Gastrocnemius medialis (tissue), 4 donors: ENCODE measurements at regions not wholly inside any gene's neighbourhood (a gene's known extent, or its start where the extent isn't known, plus 50 kb on each side); places are given as distances from the start of the nearest gene placed in this dataset.

Experiments
- ATAC-seq, 2 donors: fragments of 150-250 bp; one replicate each; pipeline ENCODE4 v1.9.1; 2016
- DNase-seq, 2 donors: peaks; one replicate each; pipeline ENCODE4 v3.0.0-alpha.2; 2019
- H3K27ac ChIP-seq, 4 donors: fragments of 200-600 bp; sonication (generic); 1 replicate in 1 of 4; 2 replicates in 3 of 4; pipeline ENCODE4 v1.5.1; 2016 to 2018; ENCODE audit warnings: mild to moderate bottlenecking in 2 of 4, moderate library complexity in 1 of 4
- H3K27me3 ChIP-seq, 3 donors: fragments of 200-600 bp; sonication (generic) in 2 of 3; 1 replicate in 1 of 3; 2 replicates in 2 of 3; pipeline versions ENCODE4 v1.5.1 to v1.6.0; 2016 to 2019; ENCODE audit warnings: mild to moderate bottlenecking in 1 of 3, moderate library complexity in 1 of 3
- H3K36me3 ChIP-seq, 2 donors: fragments of 200-600 bp; sonication (generic) in 1 of 2; one replicate each; pipeline ENCODE4 v1.5.1; 2017 to 2018
- H3K4me1 ChIP-seq, 2 donors: fragments of 200-600 bp; sonication (generic) in 1 of 2; one replicate each; pipeline ENCODE4 v1.5.1; 2016 to 2017; ENCODE audit warnings: mild to moderate bottlenecking in 2 of 2
- H3K4me3 ChIP-seq, 4 donors: fragments of 200-600 bp; sonication (generic) in 3 of 4; 1 replicate in 1 of 4; 2 replicates in 3 of 4; pipeline ENCODE4 v1.5.1; 2016 to 2019; ENCODE audit warnings: mild to moderate bottlenecking in 2 of 4
- H3K9me3 ChIP-seq, 3 donors: fragments of 200-600 bp; sonication (generic) in 2 of 3; 1 replicate in 1 of 3; 2 replicates in 2 of 3; pipeline ENCODE4 v1.5.1; 2016 to 2019
- CTCF ChIP-seq, 5 experiments: fragments of 450-650 bp in 3 of 5; fragments of 200-600 bp in 2 of 5; sonication (generic) in 2 of 5; IDR thresholded peaks in 4 of 5; conservative IDR thresholded peaks in 1 of 5; 1 replicate in 4 of 5; 2 replicates in 1 of 5; pipeline ENCODE4 v1.5.1; 2016 to 2019; ENCODE audit warnings: antibody characterized with exemption in 5 of 5, mild to moderate bottlenecking in 3 of 5, moderate library complexity in 3 of 5
- POLR2A ChIP-seq, 2 donors: fragments of 450-650 bp; IDR thresholded peaks; one replicate each; pipeline ENCODE4 v1.6.1; 2017; ENCODE audit warnings: antibody characterized with exemption in 2 of 2, mild to moderate bottlenecking in 2 of 2, moderate library complexity in 2 of 2
- in situ Hi-C, 4 donors: fragments of 200-750 bp; cut with MboI; loops; one replicate each; pipeline versions ENCODE4 v1.15.0 to v1.8.0; 2017; ENCODE audit warnings: low sequenced_read_pairs in 4 of 4
- intact Hi-C: fragments of 100-400 bp; cut with DNase I; formaldehyde crosslinking; loops from one replicate; pipeline ENCODE4 v1.15.1; 2023; ENCODE audit warnings: low total_unique reads

- DNase-seq (no peak), ATAC-seq (no peak)
- no peaks in the 10 kb centered on the region for H3K4me1 ChIP-seq
- no peaks in the 10 kb centered on the region for H3K9me3 ChIP-seq
- no peaks in the 10 kb centered on the region for H3K27me3 ChIP-seq
- TF ChIP-seq CTCF (IDR thresholded peaks at IDR 0.05 in 4 of 5, conservative IDR thresholded peaks at IDR 0.05 in 1 of 5): no peak
- TF ChIP-seq POLR2A (IDR thresholded peaks at IDR 0.05): no peak
- intact Hi-C loops (no loop called here), in situ Hi-C loops (no loop called here)
- no peak overlapping the region for H3K4me3 ChIP-seq
- no peaks in the 10 kb centered on the region for H3K36me3 ChIP-seq
- no peak overlapping the region for H3K27ac ChIP-seq
Observed at GRCh38 chr6:49004801-49005200, 458.3 kb downstream of the MMUT start.

GRCh38 chr6:49003348-49003747, 459.7 kb downstream of the MMUT start:
- Histone ChIP-seq H3K4me1 (no peaks in the 10 kb centered on the region), H3K9me3 (no peaks in the 10 kb centered on the region), H3K27me3 (no peaks in the 10 kb centered on the region), H3K4me3 (no peak overlapping the region), H3K27ac (no peak overlapping the region), H3K36me3 (no peaks in the 10 kb centered on the region)
- in situ Hi-C loops: no loop called here
- ATAC-seq (no peak), DNase-seq (no peak)
- intact Hi-C loops: no loop called here
- TF ChIP-seq CTCF (IDR thresholded peaks at IDR 0.05 in 4 of 5, conservative IDR thresholded peaks at IDR 0.05 in 1 of 5): no peak
- TF ChIP-seq POLR2A (IDR thresholded peaks at IDR 0.05): no peak

- Histone ChIP-seq H3K4me1 (no peaks in the 10 kb centered on the region), H3K36me3 (no peaks in the 10 kb centered on the region), H3K9me3 (no peaks in the 10 kb centered on the region), H3K4me3 (no peak overlapping the region), H3K27ac (no peak overlapping the region), H3K27me3 (no peaks in the 10 kb centered on the region)
- no peak for DNase-seq
- no peak for ATAC-seq
- intact Hi-C loops (no loop called here), in situ Hi-C loops (no loop called here)
- TF ChIP-seq POLR2A (IDR thresholded peaks at IDR 0.05) (no peak), CTCF (IDR thresholded peaks at IDR 0.05 in 4 of 5, conservative IDR thresholded peaks at IDR 0.05 in 1 of 5) (no peak)
Observed at GRCh38 chr6:49001856-49002541, 461.1 kb downstream of the MMUT start.

GRCh38 chr6:48998574-48998973, 464.5 kb downstream of the MMUT start:
- no peak overlapping the region for H3K27ac ChIP-seq
- in situ Hi-C loops (no loop called here), intact Hi-C loops (no loop called here)
- no peak overlapping the region for H3K4me3 ChIP-seq
- no peaks in the 10 kb centered on the region for H3K27me3 ChIP-seq
- no peak for TF ChIP-seq POLR2A (IDR thresholded peaks at IDR 0.05)
- no peak for TF ChIP-seq CTCF (IDR thresholded peaks at IDR 0.05 in 4 of 5, conservative IDR thresholded peaks at IDR 0.05 in 1 of 5)
- no peak for ATAC-seq
- no peak for DNase-seq
- no peaks in the 10 kb centered on the region for H3K36me3 ChIP-seq
- no peaks in the 10 kb centered on the region for H3K9me3 ChIP-seq
- H3K4me1 ChIP-seq: no peaks in the 10 kb centered on the region
